BE2C (cell line): ENCODE measurements at regions not wholly inside any gene's neighbourhood (a gene's known extent, or its start where the extent isn't known, plus 50 kb on each side); places are given as distances from the start of the nearest gene placed in this dataset.

Source experiments
- DNase-seq: peaks from one replicate; pipeline ENCODE4 v3.0.0-alpha.2; 2020
- H3K27me3 ChIP-seq: fragments of 250-450 bp; sonication (Bioruptor Pico); 2 replicates; pipeline ENCODE4 v1.5.1; 2020; ENCODE audit warnings: mild to moderate bottlenecking
- H3K36me3 ChIP-seq: fragments of 250-450 bp; sonication (Bioruptor Pico); 2 replicates; pipeline ENCODE4 v1.5.1; 2020; ENCODE audit warnings: mild to moderate bottlenecking
- H3K4me1 ChIP-seq: fragments of 250-450 bp; sonication (Bioruptor Pico); 2 replicates; pipeline ENCODE4 v1.5.1; 2020
- H3K4me3 ChIP-seq: 2 replicates; pipeline ENCODE4 v1.5.1; 2011; ENCODE audit warnings: low read depth, low read length
- H3K9me3 ChIP-seq: fragments of 250-450 bp; sonication (Bioruptor Pico); 2 replicates; pipeline ENCODE4 v1.5.1; 2020
- CTCF ChIP-seq: IDR thresholded peaks from 2 replicates; pipeline ENCODE4 v1.5.1; 2012; ENCODE audit warnings: mild to moderate bottlenecking, low read depth, low read length

DNA sequence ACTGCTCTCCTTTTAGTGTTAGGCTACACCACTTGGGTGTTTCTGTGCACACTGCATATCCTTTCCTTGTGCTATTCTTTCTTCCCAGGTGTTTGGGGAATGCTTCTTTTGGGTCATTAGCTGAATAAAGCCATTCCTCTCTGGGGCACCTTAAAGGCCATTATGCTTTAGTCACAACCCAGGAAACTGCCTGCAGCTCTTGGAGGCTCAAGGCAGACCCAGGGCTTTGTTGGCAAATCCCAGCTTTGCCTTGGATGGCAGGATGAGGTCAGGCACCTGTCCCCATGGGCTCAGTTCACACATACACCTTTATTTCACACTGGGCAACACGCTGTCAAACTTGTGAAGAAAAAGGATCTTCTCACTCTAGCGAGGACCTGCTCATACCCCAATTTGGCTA is 460.6 kb downstream of the CCSER2 start:
- Histone ChIP-seq H3K4me1 (no peaks in the 10 kb centered on the region), H3K36me3 (no peaks in the 10 kb centered on the region), H3K27me3 (peaks cover 4% of the 10 kb centered on the region), H3K9me3 (no peaks in the 10 kb centered on the region), H3K4me3 (no peak overlapping the region)
- no peak for DNase-seq
- no peak for TF ChIP-seq CTCF

DNA sequence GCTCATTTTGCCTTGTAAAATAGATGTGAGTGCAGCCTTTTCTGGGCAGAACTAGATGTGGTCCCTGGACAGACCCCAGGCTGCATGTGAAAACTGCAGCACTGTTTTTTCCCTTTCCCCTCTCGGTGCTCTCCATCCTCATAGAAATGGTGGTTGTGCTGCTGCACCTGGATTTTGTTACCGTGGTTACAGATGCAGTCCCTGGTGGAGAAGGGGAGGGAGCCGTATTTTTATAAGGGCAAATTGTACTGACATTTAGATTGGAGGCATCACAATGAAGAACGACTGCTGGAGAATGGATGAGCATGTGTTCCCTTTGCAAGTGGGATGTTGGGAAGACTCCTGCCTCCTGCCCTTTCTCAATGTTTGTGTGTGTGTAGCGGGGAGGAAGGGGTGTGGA is 469.9 kb downstream of the CCSER2 start:
- H3K27me3 ChIP-seq: peaks cover 8% of the 10 kb centered on the region; the same call in 1 of the 2 replicates
- no peaks in the 10 kb centered on the region for H3K36me3 ChIP-seq
- no peaks in the 10 kb centered on the region for H3K9me3 ChIP-seq
- H3K4me1 ChIP-seq: no peaks in the 10 kb centered on the region
- TF ChIP-seq CTCF: no peak
- DNase-seq: no peak
- no peak overlapping the region for H3K4me3 ChIP-seq

GRCh38 chr10:84801156-84801555 is 472.8 kb downstream of the CCSER2 start:
- Histone ChIP-seq H3K4me3 (no peak overlapping the region), H3K9me3 (no peaks in the 10 kb centered on the region), H3K36me3 (no peaks in the 10 kb centered on the region), H3K4me1 (no peaks in the 10 kb centered on the region), H3K27me3 (peaks cover 8% of the 10 kb centered on the region; the same call in 1 of the 2 replicates)
- no peak for TF ChIP-seq CTCF
- no peak for DNase-seq

DNA sequence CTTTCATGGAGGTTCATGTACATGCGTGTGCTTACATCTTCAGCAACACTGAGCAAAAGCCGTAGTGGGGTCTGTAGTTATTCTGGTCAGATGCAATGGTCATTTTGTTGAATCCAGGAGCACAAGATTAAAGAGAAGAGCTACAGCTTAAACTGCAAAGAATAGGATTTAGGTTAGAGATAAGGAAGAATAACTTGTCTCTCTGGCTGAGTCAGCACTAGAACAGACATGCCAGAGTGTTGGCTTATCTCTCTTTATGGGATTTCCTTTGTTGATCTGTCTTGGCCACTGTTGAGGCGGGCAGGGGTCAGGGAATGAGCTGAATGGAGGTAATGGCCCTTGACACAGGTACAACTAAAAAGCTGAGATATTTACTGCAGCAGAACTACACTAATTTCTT is 473.5 kb downstream of the CCSER2 start:
- Histone ChIP-seq H3K4me3 (no peak overlapping the region), H3K27me3 (peaks cover 8% of the 10 kb centered on the region; the same call in 1 of the 2 replicates), H3K36me3 (no peaks in the 10 kb centered on the region), H3K9me3 (no peaks in the 10 kb centered on the region), H3K4me1 (no peaks in the 10 kb centered on the region)
- DNase-seq: no peak
- TF ChIP-seq CTCF: no peak

GRCh38 chr10:84805149-84805548 is 476.8 kb downstream of the CCSER2 start:
- H3K27me3 ChIP-seq: no peaks in the 10 kb centered on the region; the same call in 1 of the 2 replicates
- H3K4me3 ChIP-seq: no peak overlapping the region
- no peak for TF ChIP-seq CTCF
- no peaks in the 10 kb centered on the region for H3K36me3 ChIP-seq
- H3K9me3 ChIP-seq: no peaks in the 10 kb centered on the region
- H3K4me1 ChIP-seq: no peaks in the 10 kb centered on the region
- no peak for DNase-seq

GRCh38 chr10:84811113-84811512 is 482.7 kb downstream of the CCSER2 start:
- H3K9me3 ChIP-seq: no peaks in the 10 kb centered on the region
- no peaks in the 10 kb centered on the region; the same call in none of the 2 replicates for H3K27me3 ChIP-seq
- H3K4me3 ChIP-seq: no peak overlapping the region
- TF ChIP-seq CTCF: no peak
- no peaks in the 10 kb centered on the region for H3K36me3 ChIP-seq
- no peak for DNase-seq
- no peaks in the 10 kb centered on the region for H3K4me1 ChIP-seq
